Panc1 (cell line): ENCODE measurements at regions not wholly inside any gene's neighbourhood (a gene's known extent, or its start where the extent isn't known, plus 50 kb on each side); places are given as distances from the start of the nearest gene placed in this dataset.

ENCODE experiments used
- ATAC-seq: fragments of 200-7000 bp; cut with Tn5 transposase; 2 replicates; pipeline ENCODE4 v1.9.1; 2020; ENCODE audit warnings: mild to moderate bottlenecking, moderate library complexity
- BruUV-seq: library from RNA; stranded (reverse); fragments of 400-500 nt; replicated peaks from 2 replicates; lab custom pipeline; 2021; lab: Mats Ljungman, UMichigan
- CTCF ChIA-PET: fragments of 300-600 bp; sonication (Branson Sonifier 250); formaldehyde crosslinking; loops from one replicate; lab custom pipeline; 2022; ENCODE audit warnings: antibody characterized with exemption; lab: Charles Lee
- POLR2A ChIA-PET: fragments of 300-600 bp; sonication (Branson Sonifier 250); formaldehyde crosslinking; loops from one replicate; lab custom pipeline; 2022; ENCODE audit warnings: antibody characterized with exemption; lab: Charles Lee
- DNase-seq: peaks from one replicate; pipeline ENCODE4 v3.0.0-alpha.2; 2010; ENCODE audit warnings: low read depth, low spot score
- H3K27ac ChIP-seq: 2 replicates; pipeline ENCODE4 v1.5.1; 2011; ENCODE audit warnings: mild to moderate bottlenecking, low read length, inconsistent platforms
- H3K27me3 ChIP-seq: fragments of 200-500 bp; sonication (Bioruptor generic); 2 replicates; pipeline ENCODE4 v1.6.0; 2014; ENCODE audit warnings: low read length, inconsistent platforms; ENCODE audit not compliant: control insufficient read depth, insufficient read depth
- H3K36me3 ChIP-seq: fragments of 200-500 bp; sonication (Bioruptor generic); 2 replicates; pipeline ENCODE4 v1.5.1; 2014; ENCODE audit warnings: inconsistent platforms, mild to moderate bottlenecking, low read length, moderate library complexity; ENCODE audit not compliant: control insufficient read depth, insufficient read depth
- H3K4me1 ChIP-seq: 2 replicates; pipeline ENCODE4 v1.5.1; 2011; ENCODE audit warnings: inconsistent platforms, mild to moderate bottlenecking, low read length, moderate library complexity; ENCODE audit not compliant: control insufficient read depth, insufficient read depth
- H3K4me3 ChIP-seq, 2 experiments: 2 replicates each; pipeline ENCODE4 v1.5.1; 2011 to 2012; ENCODE audit warnings: low read depth in 2 of 2, low read length in 2 of 2, mild to moderate bottlenecking in 2 of 2, inconsistent platforms in 1 of 2, moderate library complexity in 1 of 2
- H3K9me3 ChIP-seq: fragments of 200-500 bp; sonication (Bioruptor generic); 2 replicates; pipeline ENCODE4 v1.5.1; 2014; ENCODE audit warnings: low read depth, mild to moderate bottlenecking, inconsistent platforms, low read length, moderate library complexity; ENCODE audit not compliant: control insufficient read depth, insufficient read depth
- CTCF ChIP-seq: fragments of 450-650 bp; IDR thresholded peaks from 2 replicates; pipeline ENCODE4 v1.5.1; 2017; ENCODE audit warnings: mild to moderate bottlenecking
- POLR2AphosphoS5 ChIP-seq: IDR thresholded peaks from 2 replicates; pipeline ENCODE4 v1.6.1; 2012; ENCODE audit warnings: mild to moderate bottlenecking, low read depth, low read length, moderate library complexity
- SIN3A ChIP-seq: IDR thresholded peaks from 2 replicates; pipeline ENCODE4 v1.6.1; 2012; ENCODE audit warnings: low read depth, mild to moderate bottlenecking, low read length, moderate library complexity, borderline replicate concordance; ENCODE audit not compliant: insufficient read depth
- TCF7L2 ChIP-seq: IDR thresholded peaks from 2 replicates; pipeline ENCODE4 v1.6.1; 2011; ENCODE audit warnings: mild to moderate bottlenecking, low read depth, low read length, inconsistent platforms
- in situ Hi-C: cut with HindIII; loops from 2 replicates; pipeline ENCODE4 v1.10.0; 2016; ENCODE audit warnings: low sequenced_read_pairs, low pct_unique_long_range_greater_than_20kb
- intact Hi-C: fragments of 100-400 bp; cut with micrococcal nuclease; formaldehyde crosslinking; loops from one replicate; pipeline ENCODE4 v1.10.0; 2022; ENCODE audit not compliant: unreplicated experiment
- TF ChIP-seq, protein P1 (sequence below), 2 experiments: IDR thresholded peaks; 2 replicates each; pipeline ENCODE4 v1.6.1; 2011 to 2012; ENCODE audit warnings: low read depth in 2 of 2, control low read depth in 1 of 2, low read length in 1 of 2, mild to moderate bottlenecking in 1 of 2, moderate library complexity in 1 of 2; ENCODE audit not compliant: insufficient read depth in 1 of 2

DNA sequence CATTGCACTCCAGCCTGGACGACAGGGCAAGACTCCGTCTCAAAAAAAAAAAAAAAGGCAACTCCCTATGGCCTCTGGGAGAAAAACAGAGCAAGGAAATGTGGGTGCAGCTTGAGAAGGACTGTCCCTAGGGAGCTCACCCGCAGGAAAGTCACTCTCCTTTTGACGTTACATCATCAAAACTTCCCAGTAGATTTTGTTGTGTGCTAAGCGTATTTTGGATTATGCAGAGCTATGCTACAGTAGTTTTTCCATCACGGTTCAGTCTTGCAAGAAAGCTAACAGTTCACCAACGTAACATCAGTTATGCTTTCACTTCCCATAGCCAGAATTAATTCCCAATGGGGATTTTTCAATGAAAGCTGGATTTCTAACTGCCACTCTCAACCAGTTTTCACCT, 138.8 kb downstream of the HSD17B3 start:
- Histone ChIP-seq H3K36me3 (no peaks in the 10 kb centered on the region), H3K4me1 (no peaks in the 10 kb centered on the region), H3K4me3 (no peak overlapping the region), H3K27ac (no peak overlapping the region), H3K9me3 (no peaks in the 10 kb centered on the region), H3K27me3 (no peaks in the 10 kb centered on the region)
- ChIA-PET POLR2A (no interaction called here), CTCF (no interaction called here)
- DNase-seq (no peak), ATAC-seq (no peak)
- no TSS peak for BruUV-seq
- in situ Hi-C loops (no loop called here), intact Hi-C loops (no loop called here)
- TF ChIP-seq TCF7L2 (no peak), SIN3A (no peak), POLR2AphosphoS5 (no peak), CTCF (no peak)
- TF ChIP-seq, protein P1, sequence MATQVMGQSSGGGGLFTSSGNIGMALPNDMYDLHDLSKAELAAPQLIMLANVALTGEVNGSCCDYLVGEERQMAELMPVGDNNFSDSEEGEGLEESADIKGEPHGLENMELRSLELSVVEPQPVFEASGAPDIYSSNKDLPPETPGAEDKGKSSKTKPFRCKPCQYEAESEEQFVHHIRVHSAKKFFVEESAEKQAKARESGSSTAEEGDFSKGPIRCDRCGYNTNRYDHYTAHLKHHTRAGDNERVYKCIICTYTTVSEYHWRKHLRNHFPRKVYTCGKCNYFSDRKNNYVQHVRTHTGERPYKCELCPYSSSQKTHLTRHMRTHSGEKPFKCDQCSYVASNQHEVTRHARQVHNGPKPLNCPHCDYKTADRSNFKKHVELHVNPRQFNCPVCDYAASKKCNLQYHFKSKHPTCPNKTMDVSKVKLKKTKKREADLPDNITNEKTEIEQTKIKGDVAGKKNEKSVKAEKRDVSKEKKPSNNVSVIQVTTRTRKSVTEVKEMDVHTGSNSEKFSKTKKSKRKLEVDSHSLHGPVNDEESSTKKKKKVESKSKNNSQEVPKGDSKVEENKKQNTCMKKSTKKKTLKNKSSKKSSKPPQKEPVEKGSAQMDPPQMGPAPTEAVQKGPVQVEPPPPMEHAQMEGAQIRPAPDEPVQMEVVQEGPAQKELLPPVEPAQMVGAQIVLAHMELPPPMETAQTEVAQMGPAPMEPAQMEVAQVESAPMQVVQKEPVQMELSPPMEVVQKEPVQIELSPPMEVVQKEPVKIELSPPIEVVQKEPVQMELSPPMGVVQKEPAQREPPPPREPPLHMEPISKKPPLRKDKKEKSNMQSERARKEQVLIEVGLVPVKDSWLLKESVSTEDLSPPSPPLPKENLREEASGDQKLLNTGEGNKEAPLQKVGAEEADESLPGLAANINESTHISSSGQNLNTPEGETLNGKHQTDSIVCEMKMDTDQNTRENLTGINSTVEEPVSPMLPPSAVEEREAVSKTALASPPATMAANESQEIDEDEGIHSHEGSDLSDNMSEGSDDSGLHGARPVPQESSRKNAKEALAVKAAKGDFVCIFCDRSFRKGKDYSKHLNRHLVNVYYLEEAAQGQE (IDR thresholded peaks at IDR 0.05; ENCODE audit: insufficient read depth in 1 of 2, low read depth in 2 of 2, low read length in 1 of 2): no peak

GRCh38 chr9:96161819-96162218, 140.2 kb downstream of the HSD17B3 start:
- ChIA-PET POLR2A (no interaction called here), CTCF (interaction anchor here (0.6 kb wide), 1 partner anchor 102 kb away, joined by 3 read pairs; no protein-coding TSS in a partner anchor)
- no peak overlapping the region for H3K27ac ChIP-seq

More at GRCh38 chr9:96161819-96162218, 140.2 kb downstream of the HSD17B3 start:
- ATAC-seq (no peak), DNase-seq (no peak)
- Histone ChIP-seq H3K4me3 (no peak overlapping the region), H3K27me3 (no peaks in the 10 kb centered on the region), H3K4me1 (no peaks in the 10 kb centered on the region), H3K36me3 (no peaks in the 10 kb centered on the region), H3K9me3 (no peaks in the 10 kb centered on the region)
- no peak for TF ChIP-seq SIN3A
- no peak for TF ChIP-seq CTCF
- no peak for TF ChIP-seq TCF7L2
- TF ChIP-seq, protein P1 (IDR thresholded peaks at IDR 0.05; ENCODE audit: insufficient read depth in 1 of 2, low read depth in 2 of 2, low read length in 1 of 2): no peak
- no peak for TF ChIP-seq POLR2AphosphoS5
- BruUV-seq: no TSS peak
- in situ Hi-C loops: no loop called here
- intact Hi-C loops: no loop called here
